MCF 10A (cell line): ENCODE measurements at regions not wholly inside any gene's neighbourhood (a gene's known extent, or its start where the extent isn't known, plus 50 kb on each side); places are given as distances from the start of the nearest gene placed in this dataset.

Experiments used
- BruUV-seq: library from RNA; stranded (reverse); fragments of 400-500 nt; replicated peaks from 2 replicates; lab custom pipeline; 2021; lab: Mats Ljungman, UMichigan
- CTCF ChIA-PET: fragments of 300-600 bp; sonication (Branson Sonifier 250); formaldehyde crosslinking; extraction: SDS; loops from one replicate; lab custom pipeline; 2021; ENCODE audit warnings: antibody characterized with exemption, inconsistent platforms; lab: Yijun Ruan, JAX
- POLR2A ChIA-PET: fragments of 300-600, 350-650 bp; sonication (Branson Sonifier 250); formaldehyde crosslinking; extraction: SDS; loops from one replicate; lab custom pipeline; 2020; ENCODE audit warnings: antibody characterized with exemption, inconsistent platforms; lab: Yijun Ruan, JAX
- DNase-seq: peaks from one replicate; pipeline ENCODE4 v3.0.0-alpha.2; 2018; ENCODE audit not compliant: unreplicated experiment
- H3K27ac Mint-ChIP-seq: one replicate; pipeline ENCODE4 v1.8.0; 2022; ENCODE audit warnings: mild to moderate bottlenecking, low read depth, mixed read lengths; ENCODE audit not compliant: unreplicated experiment
- H3K27me3 Mint-ChIP-seq: one replicate; pipeline ENCODE4 v1.8.0; 2022; ENCODE audit warnings: mixed read lengths; ENCODE audit not compliant: insufficient read depth, unreplicated experiment
- H3K36me3 Mint-ChIP-seq: one replicate; pipeline ENCODE4 v1.8.0; 2022; ENCODE audit warnings: mild to moderate bottlenecking, moderate library complexity, mixed read lengths; ENCODE audit not compliant: insufficient read depth, unreplicated experiment
- H3K4me1 Mint-ChIP-seq: one replicate; pipeline ENCODE4 v1.8.0; 2022; ENCODE audit warnings: mixed read lengths; ENCODE audit not compliant: insufficient read depth, unreplicated experiment
- H3K4me3 Mint-ChIP-seq: one replicate; pipeline ENCODE4 v1.8.0; 2022; ENCODE audit warnings: mild to moderate bottlenecking, moderate library complexity, mixed read lengths; ENCODE audit not compliant: unreplicated experiment
- H3K9me3 Mint-ChIP-seq: one replicate; pipeline ENCODE4 v1.8.0; 2022; ENCODE audit warnings: mixed read lengths; ENCODE audit not compliant: unreplicated experiment
- CTCF ChIP-seq: fragments of 200-600 bp; IDR thresholded peaks from one replicate; pipeline ENCODE4 v1.8.0; 2022; ENCODE audit warnings: antibody characterized with exemption, mild to moderate bottlenecking; ENCODE audit not compliant: unreplicated experiment
- intact Hi-C: fragments of 100-400 bp; cut with micrococcal nuclease; formaldehyde crosslinking; loops from 2 replicates; pipeline ENCODE4 v1.14.1; 2022

GRCh38 chr9:106207298-106207697, 513.0 kb downstream of the TMEM38B start:
- intact Hi-C loops, result no loop called here
- H3K9me3 Mint-ChIP-seq, result peaks cover 8% of the 10 kb centered on the region
- POLR2A ChIA-PET, result no interaction called here
- H3K4me3 Mint-ChIP-seq, result no peak overlapping the region
- no peaks in the 10 kb centered on the region for H3K27me3 Mint-ChIP-seq
- no peaks in the 10 kb centered on the region for H3K4me1 Mint-ChIP-seq
- H3K27ac Mint-ChIP-seq, result no peak overlapping the region
- no peaks in the 10 kb centered on the region for H3K36me3 Mint-ChIP-seq
- DNase-seq, result no peak
- no peak for TF ChIP-seq CTCF
- BruUV-seq, result no TSS peak
- CTCF ChIA-PET, result interaction anchor here (0.6 kb wide), 1 partner anchor 55 kb away, joined by 3 read pairs; no protein-coding TSS in a partner anchor

- Mint-ChIP-seq H3K27ac (no peak overlapping the region), H3K36me3 (no peaks in the 10 kb centered on the region), H3K27me3 (no peaks in the 10 kb centered on the region), H3K4me1 (no peaks in the 10 kb centered on the region), H3K9me3 (no peaks in the 10 kb centered on the region), H3K4me3 (no peak overlapping the region)
- DNase-seq, result no peak
- ChIA-PET POLR2A (no interaction called here), CTCF (interaction anchor here (0.6 kb wide), 1 partner anchor 66 kb away, joined by 3 read pairs; no protein-coding TSS in a partner anchor)
- intact Hi-C loops, result no loop called here
- BruUV-seq, result no TSS peak
- TF ChIP-seq CTCF, result no peak
These were observed 524.1 kb downstream of the TMEM38B start for GRCh38 chr9:106218427-106218826.

- POLR2A ChIA-PET, result no interaction called here
- CTCF ChIA-PET, result interaction anchor here (0.6 kb wide), 1 partner anchor 65 kb away, joined by 3 read pairs; no protein-coding TSS in a partner anchor
- no peak overlapping the region for H3K27ac Mint-ChIP-seq
- BruUV-seq, result no TSS peak
- no peak for DNase-seq
- no peaks in the 10 kb centered on the region for H3K27me3 Mint-ChIP-seq
- H3K9me3 Mint-ChIP-seq, result no peaks in the 10 kb centered on the region
- no peak for TF ChIP-seq CTCF
- no peaks in the 10 kb centered on the region for H3K4me1 Mint-ChIP-seq
- intact Hi-C loops, result no loop called here
- H3K36me3 Mint-ChIP-seq, result no peaks in the 10 kb centered on the region
- H3K4me3 Mint-ChIP-seq, result no peak overlapping the region
These were observed 524.5 kb downstream of the TMEM38B start for GRCh38 chr9:106218854-106219253.

- Mint-ChIP-seq H3K4me3 (no peak overlapping the region), H3K27ac (no peak overlapping the region), H3K9me3 (no peaks in the 10 kb centered on the region), H3K36me3 (no peaks in the 10 kb centered on the region), H3K4me1 (no peaks in the 10 kb centered on the region), H3K27me3 (no peaks in the 10 kb centered on the region)
- no peak for TF ChIP-seq CTCF
- intact Hi-C loops, result no loop called here
- no peak for DNase-seq
- CTCF ChIA-PET, result no interaction called here
- BruUV-seq, result no TSS peak
- POLR2A ChIA-PET, result no interaction called here
These were observed 526.1 kb downstream of the TMEM38B start for GRCh38 chr9:106220415-106220814.
